Stimulated activated CD8-positive, alpha-beta memory T cell treated with anti-CD3 and anti-CD28 coated beads, Interleukin-4, amount 100 ng/mL, for 48 hours (primary cell): ENCODE measurements at regions not wholly inside any gene's neighbourhood (a gene's known extent, or its start where the extent isn't known, plus 50 kb on each side); places are given as distances from the start of the nearest gene placed in this dataset.
A peak's percentile ranks its signal among the peaks of the same experiment; 100 is the strongest.

Source experiments
- DNase-seq: peaks from one replicate; pipeline ENCODE4 v3.0.0-alpha.2; 2020

DNA sequence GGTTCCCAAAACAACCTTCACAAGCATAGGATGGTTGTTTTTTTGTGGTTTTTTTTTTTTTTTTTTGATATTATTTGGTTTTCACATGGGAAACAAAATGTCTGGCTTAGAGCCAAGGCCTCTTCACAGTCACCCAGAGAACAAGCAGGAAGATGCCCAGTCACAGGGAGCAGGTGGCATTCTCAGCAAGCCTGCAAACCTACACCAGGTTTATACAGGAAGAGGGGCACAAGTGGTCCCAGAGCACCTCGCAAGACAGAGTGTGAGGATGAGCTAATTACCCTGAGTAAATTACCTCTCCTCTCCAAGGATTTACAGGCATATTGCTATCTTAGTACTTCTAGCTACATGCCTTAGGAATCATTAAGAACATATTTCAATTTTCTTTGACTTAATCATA, 1375.6 kb downstream of the EFNB2 start:
- no peak for DNase-seq

DNA sequence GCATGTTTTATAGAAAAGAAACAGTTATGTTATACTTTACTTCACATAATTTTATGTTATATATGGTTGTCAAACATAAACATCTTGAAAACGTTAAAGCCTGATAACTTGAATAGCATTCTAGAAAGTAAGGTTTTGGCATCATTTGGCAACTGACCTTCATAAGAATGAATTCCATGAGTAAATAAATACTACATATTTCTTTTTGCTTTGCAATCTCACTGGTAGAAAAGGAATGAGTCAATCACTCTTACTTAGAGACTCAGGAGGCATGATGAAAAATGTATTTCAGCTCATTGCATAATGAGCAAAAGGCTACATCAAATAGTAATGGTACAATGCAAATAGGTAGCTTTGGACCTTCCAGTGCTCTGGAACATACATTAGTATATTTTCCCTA, 1381.9 kb downstream of the EFNB2 start:
- DNase-seq = no peak

DNA sequence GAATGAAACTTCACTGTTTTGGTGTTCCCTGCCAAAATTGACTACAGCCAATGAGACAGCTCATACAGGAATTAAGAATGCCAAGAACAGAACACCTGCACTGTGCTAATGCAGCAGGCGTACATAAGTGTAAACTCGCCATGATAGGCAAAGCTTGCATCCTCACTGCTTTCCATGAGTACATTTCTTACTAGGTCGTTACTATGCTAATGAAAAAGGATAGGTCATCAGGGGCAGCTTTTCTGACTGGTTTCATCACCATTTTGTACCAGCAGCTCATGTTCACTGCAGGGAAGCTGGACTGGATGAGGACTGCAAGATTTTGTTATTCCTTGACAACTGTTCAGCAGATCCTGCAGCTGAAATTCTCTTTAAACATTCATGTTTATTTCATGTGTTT, 1383.8 kb downstream of the EFNB2 start:
- DNase-seq = no peak

DNA sequence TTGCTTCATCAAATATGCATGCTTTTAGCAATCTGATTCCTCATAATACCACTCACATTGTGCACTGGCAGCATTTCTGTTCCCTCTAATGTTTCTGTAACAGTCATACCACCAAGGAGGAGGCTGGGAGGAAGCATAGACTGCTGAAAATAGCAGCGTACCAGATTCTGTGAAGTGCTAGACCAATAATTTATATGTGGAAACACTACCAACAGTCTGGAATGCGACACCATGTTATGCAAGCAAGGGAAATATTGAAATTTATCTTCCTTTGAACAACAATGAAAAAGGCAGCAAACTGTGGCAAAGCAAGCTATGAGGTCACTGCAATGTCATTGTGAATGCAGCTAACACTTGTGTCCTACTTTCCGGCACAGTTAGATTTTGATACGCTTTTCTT, 1388.0 kb downstream of the EFNB2 start:
- DNase-seq = no peak

DNA sequence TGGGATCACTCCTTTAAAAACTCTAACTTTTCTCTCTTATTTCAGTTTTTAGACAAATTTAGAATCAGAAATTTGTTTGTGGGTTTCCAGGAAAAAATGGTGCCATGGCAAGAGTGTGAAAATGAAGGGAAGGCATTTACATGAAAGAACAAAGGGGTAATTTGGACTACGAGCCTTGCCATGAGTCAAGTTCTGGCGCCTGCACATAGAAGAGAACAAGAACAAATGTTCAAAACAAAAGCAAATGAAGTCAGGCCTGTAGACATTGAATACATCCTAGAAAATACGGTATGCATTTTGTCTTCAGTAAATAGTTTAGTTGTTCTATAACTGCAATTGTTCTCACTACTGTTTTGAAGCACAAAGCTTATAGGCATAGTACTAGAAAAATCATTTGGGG, 1390.5 kb downstream of the EFNB2 start:
- DNase-seq = no peak

DNA sequence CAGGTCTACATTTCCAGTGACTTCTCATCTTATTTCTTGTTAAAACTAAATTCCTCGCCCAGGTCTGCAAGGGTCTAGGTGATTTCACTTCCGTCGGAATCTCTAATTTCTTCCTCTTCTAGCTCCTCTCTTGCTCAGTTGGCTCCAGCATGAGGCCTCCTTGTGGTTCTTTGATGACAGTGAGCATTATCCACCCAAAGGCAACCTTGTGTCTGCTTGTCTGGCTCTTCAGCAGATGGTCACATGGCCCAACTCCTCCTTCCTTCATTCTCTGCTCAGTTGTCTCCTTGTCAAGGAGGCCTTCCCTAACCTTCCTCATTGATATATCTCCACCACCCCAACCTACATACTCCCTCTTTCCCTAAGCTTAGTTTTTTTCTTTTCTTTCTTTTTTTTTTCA, 1391.4 kb downstream of the EFNB2 start:
- DNase-seq = no peak

DNA sequence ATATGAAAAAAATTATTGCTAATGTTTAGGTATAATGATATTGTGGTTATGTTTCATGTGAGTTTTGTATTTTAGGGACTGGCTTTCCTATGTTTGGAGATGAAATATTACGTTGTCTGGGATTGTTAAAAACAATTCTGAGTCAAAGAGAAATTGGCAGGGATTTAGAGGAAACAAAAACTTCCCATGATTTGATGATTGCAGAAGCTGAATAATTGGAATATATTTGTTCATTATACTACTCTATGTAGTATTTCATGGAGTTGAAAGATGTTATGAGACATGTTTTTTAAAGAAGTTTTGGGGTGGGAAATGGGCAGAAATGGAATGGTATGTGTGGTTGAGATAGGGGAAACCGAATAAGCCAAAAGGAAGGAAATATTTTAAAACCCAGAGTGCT, 1392.9 kb downstream of the EFNB2 start:
- DNase-seq = no peak

DNA sequence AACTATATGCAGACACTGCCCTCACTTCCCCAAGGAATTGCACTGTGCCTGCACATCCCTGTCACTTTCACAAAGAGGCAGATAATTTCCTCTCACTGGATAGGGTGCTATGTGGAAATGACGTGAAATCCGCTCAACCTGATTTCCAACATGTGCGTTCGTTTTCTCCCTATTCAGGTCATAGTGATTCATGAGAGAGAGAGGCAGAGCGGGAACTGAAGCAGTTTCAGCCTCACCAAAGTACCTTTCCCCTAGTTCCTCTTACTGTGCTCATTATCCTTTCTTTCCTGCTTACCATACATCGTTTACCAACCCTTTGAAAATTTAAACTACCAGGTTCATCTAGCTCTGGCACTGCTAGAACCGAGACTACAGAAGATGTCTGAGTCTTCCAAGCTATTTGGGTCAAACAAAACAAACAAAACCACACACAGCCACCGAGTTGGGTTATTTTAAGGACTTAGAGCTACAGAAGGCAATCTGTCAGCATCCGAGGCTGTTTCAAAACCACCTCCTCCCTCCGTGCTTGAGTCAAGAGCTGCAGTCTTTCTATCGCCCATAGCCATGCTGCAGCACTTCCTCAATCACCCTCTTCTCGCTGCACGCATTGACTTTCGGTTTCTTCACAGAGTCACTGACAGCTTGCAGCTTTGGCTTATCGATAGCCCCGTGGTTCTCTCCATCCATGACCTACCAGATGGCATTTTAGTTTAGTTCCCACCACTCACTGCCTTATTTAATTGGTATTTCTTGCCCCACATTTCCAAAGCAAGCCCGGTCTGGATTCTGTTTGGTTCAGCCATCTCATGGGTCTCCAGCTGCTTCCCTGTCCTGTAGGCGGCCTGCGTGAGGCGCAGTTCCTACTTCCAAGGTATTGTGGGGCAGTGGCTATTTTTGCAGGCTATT, 1395.8 kb downstream of the EFNB2 start:
- peak; percentile 69 for DNase-seq

DNA sequence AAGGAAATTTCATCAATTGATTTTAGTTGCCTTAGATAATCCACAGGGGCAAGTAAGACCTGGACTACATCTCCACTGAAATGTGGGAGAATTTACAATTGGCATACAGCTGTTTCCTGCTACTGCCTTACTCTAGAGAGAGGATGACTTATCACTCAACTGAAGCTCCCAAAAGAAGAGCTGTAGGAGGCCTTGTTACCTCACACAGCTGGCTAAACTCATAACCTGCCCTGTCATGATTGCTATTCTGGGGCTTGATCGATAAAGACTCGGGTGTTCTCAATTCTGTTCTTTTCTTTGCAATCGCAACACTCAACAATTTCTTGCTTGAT, 1396.4 kb downstream of the EFNB2 start:
- no peak for DNase-seq

DNA sequence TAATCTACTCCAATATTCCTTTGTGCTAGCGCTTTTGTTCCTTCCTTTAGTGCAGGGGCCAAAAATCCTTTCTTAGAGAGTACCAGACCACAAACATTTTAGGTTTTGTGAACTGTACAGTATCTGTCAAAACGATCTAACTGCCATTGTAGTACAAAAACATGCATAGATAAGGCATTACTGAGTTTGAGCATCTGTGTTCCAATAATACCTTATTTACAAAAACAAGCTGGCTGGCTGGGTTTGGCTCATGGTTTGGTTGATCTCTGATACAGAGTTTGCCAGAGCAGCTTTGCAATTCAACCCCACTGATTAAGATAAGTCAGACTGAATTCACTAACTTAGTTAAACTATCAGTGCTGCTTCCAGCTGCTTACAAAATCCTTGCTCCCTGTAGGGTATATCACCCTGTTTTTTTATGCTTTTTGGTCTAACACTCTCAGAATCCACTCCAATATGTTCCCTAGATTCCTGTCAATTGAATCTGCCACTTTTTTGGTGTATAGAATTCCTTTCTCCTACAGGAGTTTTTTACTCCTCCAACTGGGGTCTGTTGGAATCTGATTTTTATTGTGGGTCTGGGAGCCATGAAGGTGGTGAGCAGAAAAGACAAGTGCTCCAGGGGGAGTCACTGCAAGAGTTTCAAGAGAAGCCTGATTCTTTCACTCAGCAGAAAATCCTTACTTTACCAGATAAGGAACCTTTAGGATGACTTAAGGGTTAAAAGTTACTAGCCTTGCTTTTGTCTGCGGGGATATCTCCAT, 1399.4 kb downstream of the EFNB2 start:
- no peak for DNase-seq

DNA sequence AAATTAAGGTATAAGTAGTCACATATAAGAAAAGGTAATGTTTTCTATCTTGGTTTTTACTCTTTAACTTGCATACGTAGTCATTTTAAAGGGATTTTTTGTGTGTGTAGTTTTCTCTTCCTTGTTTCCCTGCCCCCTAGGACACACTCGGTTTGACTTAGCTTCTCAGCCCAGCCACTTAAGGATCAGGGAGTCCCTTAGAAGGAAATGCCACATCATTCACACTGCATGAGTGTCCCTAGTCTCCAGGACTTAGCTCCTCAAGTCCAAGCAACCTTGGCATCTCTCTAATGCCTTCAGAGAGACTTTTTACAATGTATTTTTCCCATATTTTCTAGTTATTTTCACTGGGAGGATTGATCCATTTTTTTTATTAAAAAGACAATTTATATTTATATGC, 1407.7 kb downstream of the EFNB2 start:
- no peak for DNase-seq

DNA sequence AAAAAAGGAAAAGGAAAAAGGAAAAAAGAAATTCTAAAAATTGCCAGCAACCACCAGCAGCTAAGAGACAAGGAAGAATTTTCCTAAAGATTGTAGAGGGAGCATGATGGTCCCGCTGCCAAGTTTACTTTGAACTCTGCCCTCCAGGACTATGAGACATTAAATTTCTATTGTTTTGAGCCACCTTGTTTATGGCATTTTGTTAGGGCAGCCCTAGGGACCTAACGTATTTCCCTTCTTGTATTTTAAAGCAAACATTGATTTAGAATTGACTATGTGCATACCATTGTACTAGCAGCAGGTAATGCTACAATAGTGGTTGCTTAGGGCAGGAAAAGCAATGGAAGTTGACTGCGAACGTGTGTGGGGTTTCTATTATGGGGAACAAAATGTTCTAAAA, 1414.2 kb downstream of the EFNB2 start:
- DNase-seq = no peak

DNA sequence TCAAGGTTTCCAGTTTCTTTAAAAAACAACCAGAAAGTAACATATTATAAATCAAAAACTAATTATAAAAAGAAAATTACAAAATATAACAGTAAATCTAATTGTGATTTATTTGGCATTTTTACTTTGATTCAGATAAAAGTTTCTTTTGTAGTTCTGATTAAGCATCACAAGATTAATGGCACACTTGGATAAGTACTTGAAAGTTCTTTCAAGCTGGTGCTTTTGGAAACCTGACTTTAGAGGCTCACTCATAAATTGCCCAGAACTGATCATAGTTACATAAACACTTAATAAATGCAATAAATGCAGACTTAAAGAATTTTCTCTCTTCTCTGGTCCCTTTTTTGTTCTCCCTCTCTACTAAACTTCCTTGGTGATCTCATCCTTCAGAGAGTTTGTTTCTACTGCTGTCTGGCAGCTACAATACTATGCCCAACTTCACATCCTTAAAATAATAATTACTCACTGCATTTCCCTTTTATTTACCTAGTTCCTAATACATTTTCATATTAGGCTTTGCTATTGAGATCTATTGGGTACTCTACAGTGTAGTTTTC, 1417.0 kb downstream of the EFNB2 start:
- DNase-seq = no peak

DNA sequence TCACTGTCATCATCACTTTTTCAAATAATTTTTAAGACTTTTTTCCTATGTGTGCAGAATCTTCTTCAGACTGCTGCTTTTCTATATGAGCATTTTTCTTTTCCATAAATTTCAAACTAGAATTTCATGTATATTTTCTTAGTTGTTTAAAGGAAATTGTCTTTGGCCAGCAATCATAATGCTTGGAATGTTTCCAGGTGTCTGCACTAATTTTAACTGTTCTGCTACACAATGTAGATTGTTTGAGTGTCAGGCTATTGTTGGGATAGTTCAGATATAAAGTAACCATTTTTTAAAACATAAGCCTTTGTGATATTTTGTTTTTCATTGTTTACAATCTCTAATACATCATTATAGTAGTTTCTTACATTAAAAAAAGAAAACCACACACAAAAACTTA, 1418.5 kb downstream of the EFNB2 start:
- DNase-seq = no peak

DNA sequence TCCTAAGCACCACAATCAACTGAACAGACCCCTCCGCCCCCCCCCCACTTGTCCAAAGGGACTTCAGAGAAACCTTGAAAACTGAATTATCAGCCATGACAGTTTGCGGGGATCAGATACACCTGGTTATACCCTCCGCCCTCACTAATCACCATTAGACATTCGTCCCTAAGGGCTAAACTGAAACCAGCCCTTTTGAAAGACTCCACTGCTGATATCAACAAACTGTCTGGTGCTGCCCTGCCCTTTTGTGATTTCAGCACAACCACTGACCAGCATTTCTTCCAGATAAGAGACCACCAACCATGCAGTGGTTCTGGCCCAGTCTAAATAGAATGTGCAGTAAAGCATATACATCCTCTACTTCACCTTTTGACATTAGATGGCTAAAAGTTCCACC, 1422.9 kb downstream of the EFNB2 start:
- DNase-seq = no peak

DNA sequence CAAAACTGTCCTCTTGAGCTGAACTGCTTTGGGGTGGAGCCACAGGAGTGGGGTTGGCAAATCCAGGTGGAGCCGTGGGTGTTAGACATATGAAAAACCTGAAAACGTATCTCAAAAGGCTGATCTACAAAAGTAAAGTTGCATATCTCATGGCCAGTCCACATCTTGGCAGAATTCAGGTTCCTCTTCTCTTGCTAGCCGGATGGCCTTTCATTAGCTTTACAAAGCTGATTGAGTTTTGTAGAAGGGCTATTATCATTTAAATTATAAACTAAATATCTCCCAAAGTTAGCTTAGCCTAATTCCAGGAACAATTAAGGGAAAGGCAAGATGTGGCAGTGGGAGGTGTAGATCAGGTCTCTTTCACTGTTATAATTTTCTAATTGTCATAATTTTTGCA, 1427.7 kb downstream of the EFNB2 start:
- no peak for DNase-seq

DNA sequence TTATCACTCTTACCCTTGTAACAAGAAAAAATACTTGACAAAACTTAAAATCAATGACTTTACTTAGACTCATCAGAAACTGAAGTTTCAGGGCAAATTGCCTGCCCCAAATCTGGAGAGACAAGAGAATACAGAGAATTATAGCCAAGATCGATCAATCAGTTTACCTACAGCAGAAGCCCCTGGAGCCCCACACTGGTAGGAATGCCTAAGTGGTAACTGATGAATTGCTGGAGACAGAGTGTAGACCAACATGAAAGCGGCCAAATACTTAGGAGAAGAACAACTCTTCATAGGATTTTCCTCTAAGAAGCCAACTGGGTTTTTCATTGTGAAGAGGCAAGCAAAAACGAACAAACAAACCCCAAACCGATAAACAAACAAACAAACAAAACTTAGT, 1430.0 kb downstream of the EFNB2 start:
- no peak for DNase-seq

DNA sequence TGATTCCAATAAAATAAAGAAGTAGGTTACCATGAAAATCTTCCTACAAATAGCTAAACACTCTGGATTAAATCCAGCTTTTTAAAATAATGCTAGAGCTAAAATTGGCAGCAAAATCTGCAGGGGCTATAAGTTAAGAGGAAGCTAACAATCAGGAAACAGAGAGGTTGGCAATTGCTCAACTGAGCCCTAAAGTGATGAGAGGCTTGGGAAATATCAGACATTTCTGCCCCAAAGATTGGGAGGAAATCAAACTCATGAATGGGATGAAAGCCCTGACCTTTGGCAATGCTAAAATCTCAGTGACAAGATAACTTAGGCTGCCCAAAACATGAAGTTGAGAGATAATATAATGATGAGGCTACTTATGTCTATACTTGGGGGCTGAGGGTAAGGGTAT, 1437.9 kb downstream of the EFNB2 start:
- DNase-seq = no peak

DNA sequence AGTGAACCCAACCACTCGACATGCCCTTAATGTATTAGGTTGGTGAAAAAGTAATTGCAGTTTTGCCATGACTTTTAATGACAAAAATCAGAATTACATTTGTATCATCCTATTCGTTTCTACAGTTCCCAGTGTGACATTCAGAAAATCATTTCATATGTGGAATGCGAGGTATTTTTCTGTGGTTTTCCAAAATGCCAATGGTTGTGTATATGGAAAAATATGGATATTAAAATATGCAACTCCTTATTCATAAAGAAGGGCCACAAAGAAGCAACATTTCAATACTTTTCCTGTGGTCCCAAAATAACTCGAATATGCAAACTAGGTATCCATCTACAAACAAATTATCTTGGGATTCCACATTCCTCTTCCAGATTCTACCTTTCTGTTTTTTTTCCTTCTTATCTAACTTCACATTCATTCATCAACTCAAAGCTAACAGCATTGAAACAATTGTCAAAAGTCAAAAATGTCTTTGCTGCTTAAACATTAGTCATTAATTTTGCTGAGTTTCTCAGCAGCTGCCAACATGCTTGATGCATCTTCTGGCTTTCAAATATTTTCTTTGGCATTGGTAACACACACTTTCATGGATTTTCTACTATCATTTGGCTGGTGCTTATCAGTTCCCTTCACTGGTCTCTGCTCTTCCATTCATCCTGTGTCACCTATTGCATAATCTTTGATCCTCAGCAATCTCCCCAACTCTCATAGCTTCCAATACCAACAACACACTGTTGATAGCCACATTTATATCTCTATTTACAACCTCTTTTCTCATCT, 1445.4 kb downstream of the EFNB2 start:
- DNase-seq = no peak

DNA sequence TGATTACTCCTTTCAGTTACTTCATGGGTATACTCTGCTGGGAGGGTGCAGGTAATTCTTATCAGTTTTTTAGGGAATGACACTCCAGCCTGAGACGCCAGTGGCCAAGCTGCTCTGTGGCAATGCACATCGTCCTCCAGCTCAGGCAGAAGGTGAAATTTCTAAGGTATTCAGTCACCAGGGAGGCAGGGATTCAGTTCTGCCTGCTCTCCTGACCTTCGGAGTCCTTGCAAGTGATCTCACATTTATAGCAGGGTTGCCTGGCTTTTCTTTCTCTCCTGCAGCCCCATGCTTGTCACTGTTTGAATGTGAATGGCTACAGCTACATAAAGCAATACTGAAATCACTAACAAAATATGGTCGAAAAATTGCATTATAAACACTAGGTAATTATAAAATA, 1447.5 kb downstream of the EFNB2 start:
- DNase-seq = no peak

DNA sequence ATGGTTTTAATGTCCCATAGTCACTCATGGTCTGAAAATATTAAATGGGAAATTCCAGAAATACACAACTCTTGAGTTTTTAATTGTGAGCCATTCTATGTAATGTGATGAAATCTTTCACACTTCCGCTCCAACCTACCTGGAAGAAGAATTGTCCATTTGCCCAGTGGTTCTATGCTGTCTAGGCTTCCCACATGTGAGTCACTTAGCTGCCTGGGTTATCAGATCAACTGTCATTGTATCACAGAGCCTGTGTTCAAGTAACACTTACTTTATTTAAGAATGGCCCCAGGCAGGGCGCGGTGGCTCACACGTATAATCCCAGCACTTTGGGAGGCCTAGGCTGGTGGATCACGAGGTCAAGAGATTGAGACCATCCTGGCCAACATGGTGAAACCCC, 1450.5 kb downstream of the EFNB2 start:
- no peak for DNase-seq

DNA sequence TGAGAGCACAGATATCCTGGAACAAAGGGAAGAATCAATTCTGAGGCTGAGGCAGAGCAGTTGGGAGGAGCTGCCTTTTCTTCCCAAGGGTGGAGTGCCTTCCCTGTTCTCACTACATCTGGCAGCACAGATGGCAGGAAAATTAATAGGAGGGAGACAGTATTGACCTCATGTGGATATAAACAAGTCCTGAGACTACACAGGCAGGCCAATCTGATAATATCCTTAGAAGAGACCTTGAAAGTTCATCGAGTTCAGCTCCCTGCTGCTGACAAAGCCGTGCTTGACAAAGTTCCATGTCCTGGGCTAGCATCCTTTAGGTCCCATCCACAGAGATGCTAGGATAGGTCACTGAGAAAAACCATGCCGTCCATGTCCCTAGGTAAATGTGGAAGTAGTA, 1451.5 kb downstream of the EFNB2 start:
- no peak for DNase-seq

DNA sequence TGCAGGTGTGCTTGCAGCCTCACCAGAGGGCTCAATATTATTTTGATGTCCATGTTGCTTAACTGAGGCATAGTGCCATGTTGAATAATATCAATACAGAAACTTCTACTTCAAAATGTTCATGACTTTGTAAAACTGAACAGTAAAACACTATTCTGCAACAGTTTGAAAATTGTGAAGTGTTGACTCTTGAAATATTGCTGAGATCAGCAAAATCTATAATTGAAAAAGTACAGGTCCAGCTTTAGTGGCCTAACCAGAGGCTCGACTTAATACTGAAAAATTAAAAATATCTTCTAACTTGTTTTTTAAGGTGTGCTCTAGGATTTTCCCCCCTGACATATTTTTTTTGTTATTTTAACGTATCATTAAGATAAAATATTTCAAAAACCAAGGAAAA, 1460.7 kb downstream of the EFNB2 start:
- DNase-seq = no peak
